B cell (primary cell): ENCODE measurements at regions not wholly inside any gene's neighbourhood (a gene's known extent, or its start where the extent isn't known, plus 50 kb on each side); places are given as distances from the start of the nearest gene placed in this dataset.

ENCODE experiments used
- ATAC-seq: fragments of 200-7000 bp; cut with Tn5 transposase; one replicate; pipeline ENCODE4 v1.10.0; 2021; ENCODE audit warnings: low read depth, mild to moderate bottlenecking, moderate number of reproducible peaks, moderate library complexity
- CTCF ChIA-PET: fragments of 350-600 bp; sonication (Branson Sonifier 250); formaldehyde crosslinking; loops from one replicate; lab custom pipeline; 2021; ENCODE audit warnings: antibody characterized with exemption, inconsistent platforms; lab: Charles Lee
- POLR2A ChIA-PET: fragments of 350-600 bp; sonication (Branson Sonifier 250); formaldehyde crosslinking; loops from one replicate; lab custom pipeline; 2021; ENCODE audit warnings: antibody characterized with exemption; lab: Charles Lee
- DNase-seq: peaks from one replicate; pipeline ENCODE4 v3.0.0; 2013
- H2AFZ ChIP-seq: 2 replicates; pipeline ENCODE4 v1.6.1; 2012; ENCODE audit warnings: mild to moderate bottlenecking, low read depth, low read length; ENCODE audit not compliant: insufficient read depth, poor library complexity, severe bottlenecking
- H3K27ac ChIP-seq, 2 donors: 1 replicate in 1 of 2; 2 replicates in 1 of 2; pipeline ENCODE4 v1.5.1; 2012 to 2013; ENCODE audit warnings: low read length in 2 of 2, mild to moderate bottlenecking in 2 of 2, moderate library complexity in 1 of 2
- H3K27me3 ChIP-seq, 4 experiments: fragments of 200-600 bp in 1 of 4; sonication (generic) in 1 of 4; replicated peaks in 1 of 4; 1 replicate in 2 of 4; 2 replicates in 2 of 4; pipeline versions ENCODE4 v1.6.1 to v1.7.0; 2013 to 2016; ENCODE audit warnings: low read length in 3 of 4, mild to moderate bottlenecking in 2 of 4, mixed read lengths in 1 of 4, moderate library complexity in 1 of 4; ENCODE audit not compliant: insufficient read depth in 4 of 4, control insufficient read depth in 3 of 4; ENCODE audit errors: control extremely low read depth in 1 of 4
- H3K36me3 ChIP-seq, 2 experiments: replicated peaks in 1 of 2; 1 replicate in 1 of 2; 2 replicates in 1 of 2; pipeline versions ENCODE4 v1.6.1 to v1.7.1; 2013; ENCODE audit warnings: low read length in 1 of 2; ENCODE audit not compliant: insufficient read depth in 2 of 2, control insufficient read depth in 1 of 2; ENCODE audit errors: control extremely low read depth in 1 of 2, extremely low read depth in 1 of 2
- H3K4me1 ChIP-seq, 2 donors: fragments of 200-600 bp in 1 of 2; sonication (generic) in 1 of 2; 1 replicate in 1 of 2; 2 replicates in 1 of 2; pipeline versions ENCODE4 v1.5.1 to v1.6.1; 2013 to 2017; ENCODE audit warnings: low read length in 2 of 2; ENCODE audit not compliant: control insufficient read depth in 2 of 2, insufficient read depth in 2 of 2
- H3K4me2 ChIP-seq: replicated peaks from 2 replicates; pipeline ENCODE3; 2012; ENCODE audit warnings: mild to moderate bottlenecking, low read depth, low read length; ENCODE audit not compliant: poor library complexity, severe bottlenecking
- H3K4me3 ChIP-seq, 5 experiments: fragments of 200-600 bp in 1 of 5; sonication (generic) in 1 of 5; 1 replicate in 3 of 5; 2 replicates in 2 of 5; pipeline versions ENCODE4 v1.5.1 to v1.7.0; 2011 to 2016; ENCODE audit warnings: low read length in 4 of 5, mild to moderate bottlenecking in 4 of 5, low read depth in 2 of 5, control low read depth in 1 of 5, moderate library complexity in 1 of 5; ENCODE audit not compliant: insufficient read depth in 1 of 5; ENCODE audit errors: control extremely low read depth in 1 of 5, extremely low read depth in 1 of 5
- H3K79me2 ChIP-seq: fragments of 200-600 bp; sonication (generic); one replicate; pipeline ENCODE4 v1.6.0; 2016; ENCODE audit warnings: low read length; ENCODE audit not compliant: control insufficient read depth, insufficient read depth
- H3K9ac ChIP-seq: fragments of 200-600 bp; sonication (generic); 2 replicates; pipeline ENCODE4 v1.6.1; 2017; ENCODE audit warnings: mild to moderate bottlenecking, low read length, moderate library complexity
- H3K9me3 ChIP-seq, 3 donors: one replicate each; pipeline versions ENCODE4 v1.6.1 to v1.7.1; 2013; ENCODE audit warnings: low read length in 2 of 3; ENCODE audit not compliant: control insufficient read depth in 2 of 3, insufficient read depth in 1 of 3; ENCODE audit errors: control extremely low read depth in 1 of 3
- H4K20me1 ChIP-seq: 2 replicates; pipeline ENCODE4 v1.6.0; 2012; ENCODE audit warnings: mild to moderate bottlenecking, low read length; ENCODE audit not compliant: insufficient read depth, control insufficient read depth, poor library complexity, severe bottlenecking
- H3K27ac Mint-ChIP-seq: one replicate; pipeline ENCODE4 v1.8.0; 2021; ENCODE audit warnings: mixed read lengths
- H3K27me3 Mint-ChIP-seq: one replicate; pipeline ENCODE4 v1.8.0; 2021; ENCODE audit warnings: mixed read lengths
- H3K4me1 Mint-ChIP-seq: one replicate; pipeline ENCODE4 v1.8.0; 2021; ENCODE audit warnings: mixed read lengths
- H3K4me3 Mint-ChIP-seq: one replicate; pipeline ENCODE4 v1.8.0; 2021; ENCODE audit warnings: mixed read lengths
- H3K9me3 Mint-ChIP-seq: one replicate; pipeline ENCODE4 v1.8.0; 2022; ENCODE audit warnings: mixed read lengths; ENCODE audit not compliant: insufficient read depth
- CTCF ChIP-seq: fragments of 200-600 bp; IDR thresholded peaks from one replicate; pipeline ENCODE4 v1.8.0; 2022; ENCODE audit warnings: antibody characterized with exemption, mild to moderate bottlenecking
- EZH2 ChIP-seq: IDR thresholded peaks from 2 replicates; pipeline ENCODE4 v1.6.1; 2012; ENCODE audit warnings: borderline replicate concordance, low read depth, mild to moderate bottlenecking, moderate library complexity, low read length; ENCODE audit not compliant: insufficient read depth, poor library complexity, severe bottlenecking
- WGBS: methylation state at CpG from one replicate; pipeline ENCODE4 v1.1.5; 2013; ENCODE audit warnings: missing lambda C conversion rate; ENCODE audit not compliant: insufficient coverage; 5-methylcytosine and 5-hydroxymethylcytosine counted together
- intact Hi-C: fragments of 100-400 bp; cut with micrococcal nuclease; formaldehyde crosslinking; loops from one replicate; pipeline ENCODE4 v1.10.0; 2022

DNA sequence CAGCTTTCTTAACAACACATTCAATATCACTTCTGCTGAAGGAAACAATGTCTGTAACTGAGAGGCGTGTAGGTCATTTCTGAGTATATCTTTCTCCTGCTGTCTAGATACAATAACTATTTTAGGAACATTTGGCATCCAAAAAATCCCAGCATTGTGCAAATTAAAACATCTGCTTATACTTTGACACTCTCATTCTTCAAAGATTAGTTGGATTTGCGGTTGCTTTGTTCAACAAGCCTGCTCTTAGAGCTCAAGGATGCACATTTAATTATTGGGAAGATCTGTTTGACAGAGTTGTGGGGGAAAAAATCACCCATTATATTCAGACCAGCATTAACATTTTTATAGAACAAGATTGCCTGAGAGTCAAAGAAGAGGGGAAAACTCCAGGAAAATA, 449.5 kb upstream of the HNRNPA3 start:
- Histone ChIP-seq H3K9ac (no peak overlapping the region), H4K20me1 (no peaks in the 10 kb centered on the region), H3K9me3 (no peaks in the 10 kb centered on the region), H3K27ac (no peak overlapping the region), H3K4me3 (no peak overlapping the region), H3K4me1 (peaks cover 0 to 20% of the 10 kb centered on the region in 2 donors), H3K36me3 (no peaks in the 10 kb centered on the region), H3K4me2 (no peak overlapping the region), H3K79me2 (no peaks in the 10 kb centered on the region), H2AFZ (no peak overlapping the region), H3K27me3 (no peaks in the 10 kb centered on the region)
- no peak for DNase-seq
- Mint-ChIP-seq H3K27me3 (peaks cover 8% of the 10 kb centered on the region), H3K27ac (no peak overlapping the region), H3K4me1 (peaks cover 7% of the 10 kb centered on the region), H3K9me3 (no peaks in the 10 kb centered on the region), H3K4me3 (no peak overlapping the region)
- 100% methylated on average over 1 of the region's 2 CpGs for WGBS
- intact Hi-C loops, result no loop called here
- CTCF ChIA-PET, result no interaction called here
- no peak for TF ChIP-seq EZH2
- POLR2A ChIA-PET, result no interaction called here
- ATAC-seq, result no peak

- ATAC-seq (no peak), DNase-seq (no peak)
- no peaks in the 10 kb centered on the region for H3K79me2 ChIP-seq
- intact Hi-C loops, result no loop called here
- 45% methylated on average over 6 of the region's 7 CpGs for WGBS
- no peak overlapping the region for H3K4me3 ChIP-seq
- POLR2A ChIA-PET, result no interaction called here
- no peaks in the 10 kb centered on the region for H3K36me3 ChIP-seq
- peaks cover 11% of the 10 kb centered on the region for H3K4me1 Mint-ChIP-seq
- no peak overlapping the region for H2AFZ ChIP-seq
- no peak overlapping the region for H3K4me2 ChIP-seq
- H3K27me3 ChIP-seq, result no peaks in the 10 kb centered on the region
- TF ChIP-seq EZH2 (no peak), CTCF (no peak)
- no peak overlapping the region for H3K27ac ChIP-seq
- H3K4me1 ChIP-seq, result peaks cover 0 to 20% of the 10 kb centered on the region in 2 donors
- H3K9me3 ChIP-seq, result peaks cover 0 to 1% (median 0%) of the 10 kb centered on the region in 3 donors
- no peak overlapping the region for H3K4me3 Mint-ChIP-seq
- H4K20me1 ChIP-seq, result no peaks in the 10 kb centered on the region
- H3K9ac ChIP-seq, result no peak overlapping the region
- H3K9me3 Mint-ChIP-seq, result no peaks in the 10 kb centered on the region
- peaks cover 8% of the 10 kb centered on the region for H3K27me3 Mint-ChIP-seq
- no peak overlapping the region for H3K27ac Mint-ChIP-seq
- CTCF ChIA-PET, result interaction anchor here (0.8 kb wide), 1 partner anchor 10 kb away, joined by 3 read pairs; no protein-coding TSS in a partner anchor
Measured at GRCh38 chr2:176763851-176764404, 448.7 kb upstream of the HNRNPA3 start.
